ENCODE measurements at regions not wholly inside any gene's neighbourhood (a gene's known extent, or its start where the extent isn't known, plus 50 kb on each side); places are given as distances from the start of the nearest gene placed in this dataset.

DNA sequence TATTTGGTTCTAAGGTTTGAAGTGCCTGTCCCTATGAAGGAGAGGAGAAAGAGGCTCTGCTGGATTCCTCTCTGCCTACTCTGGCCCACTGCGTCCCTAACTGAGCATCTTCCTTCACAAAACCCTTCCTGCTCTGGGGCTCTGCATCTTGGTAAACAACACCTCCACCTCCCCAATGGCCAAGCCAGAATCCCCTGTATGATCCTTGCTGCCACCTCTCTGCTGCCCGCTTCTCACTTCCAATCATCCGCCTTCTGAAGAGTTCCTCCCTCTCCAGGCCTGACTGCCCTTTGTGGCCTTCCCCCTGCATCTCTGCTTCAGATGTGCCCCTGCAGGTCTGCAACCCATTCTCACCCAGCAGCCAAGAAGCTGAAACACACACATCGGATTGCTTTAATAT lies 110.6 kb upstream of the RPH3A start:
- TF ChIP-seq JUN (CRISPR knock-in tag; IDR thresholded peaks at IDR 0.05) (no peak), ELF4 (CRISPR knock-in tag; IDR thresholded peaks at IDR 0.05; ENCODE audit: low read depth) (no peak), PRRX2 (CRISPR knock-in tag; IDR thresholded peaks at IDR 0.05) (no peak), SOX15 (CRISPR knock-in tag; IDR thresholded peaks at IDR 0.05) (no peak), ZNF317 (CRISPR knock-in tag; IDR thresholded peaks at IDR 0.05; ENCODE audit: borderline replicate concordance, low read depth) (no peak), CREM (CRISPR knock-in tag; IDR thresholded peaks at IDR 0.05) (no peak), CBFB (CRISPR knock-in tag; IDR thresholded peaks at IDR 0.05; ENCODE audit: low read depth) (no peak)
- TF ChIP-seq, protein P1, sequence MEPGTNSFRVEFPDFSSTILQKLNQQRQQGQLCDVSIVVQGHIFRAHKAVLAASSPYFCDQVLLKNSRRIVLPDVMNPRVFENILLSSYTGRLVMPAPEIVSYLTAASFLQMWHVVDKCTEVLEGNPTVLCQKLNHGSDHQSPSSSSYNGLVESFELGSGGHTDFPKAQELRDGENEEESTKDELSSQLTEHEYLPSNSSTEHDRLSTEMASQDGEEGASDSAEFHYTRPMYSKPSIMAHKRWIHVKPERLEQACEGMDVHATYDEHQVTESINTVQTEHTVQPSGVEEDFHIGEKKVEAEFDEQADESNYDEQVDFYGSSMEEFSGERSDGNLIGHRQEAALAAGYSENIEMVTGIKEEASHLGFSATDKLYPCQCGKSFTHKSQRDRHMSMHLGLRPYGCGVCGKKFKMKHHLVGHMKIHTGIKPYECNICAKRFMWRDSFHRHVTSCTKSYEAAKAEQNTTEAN (CRISPR knock-in tag; IDR thresholded peaks at IDR 0.05), result no peak
- TF ChIP-seq, protein P2, sequence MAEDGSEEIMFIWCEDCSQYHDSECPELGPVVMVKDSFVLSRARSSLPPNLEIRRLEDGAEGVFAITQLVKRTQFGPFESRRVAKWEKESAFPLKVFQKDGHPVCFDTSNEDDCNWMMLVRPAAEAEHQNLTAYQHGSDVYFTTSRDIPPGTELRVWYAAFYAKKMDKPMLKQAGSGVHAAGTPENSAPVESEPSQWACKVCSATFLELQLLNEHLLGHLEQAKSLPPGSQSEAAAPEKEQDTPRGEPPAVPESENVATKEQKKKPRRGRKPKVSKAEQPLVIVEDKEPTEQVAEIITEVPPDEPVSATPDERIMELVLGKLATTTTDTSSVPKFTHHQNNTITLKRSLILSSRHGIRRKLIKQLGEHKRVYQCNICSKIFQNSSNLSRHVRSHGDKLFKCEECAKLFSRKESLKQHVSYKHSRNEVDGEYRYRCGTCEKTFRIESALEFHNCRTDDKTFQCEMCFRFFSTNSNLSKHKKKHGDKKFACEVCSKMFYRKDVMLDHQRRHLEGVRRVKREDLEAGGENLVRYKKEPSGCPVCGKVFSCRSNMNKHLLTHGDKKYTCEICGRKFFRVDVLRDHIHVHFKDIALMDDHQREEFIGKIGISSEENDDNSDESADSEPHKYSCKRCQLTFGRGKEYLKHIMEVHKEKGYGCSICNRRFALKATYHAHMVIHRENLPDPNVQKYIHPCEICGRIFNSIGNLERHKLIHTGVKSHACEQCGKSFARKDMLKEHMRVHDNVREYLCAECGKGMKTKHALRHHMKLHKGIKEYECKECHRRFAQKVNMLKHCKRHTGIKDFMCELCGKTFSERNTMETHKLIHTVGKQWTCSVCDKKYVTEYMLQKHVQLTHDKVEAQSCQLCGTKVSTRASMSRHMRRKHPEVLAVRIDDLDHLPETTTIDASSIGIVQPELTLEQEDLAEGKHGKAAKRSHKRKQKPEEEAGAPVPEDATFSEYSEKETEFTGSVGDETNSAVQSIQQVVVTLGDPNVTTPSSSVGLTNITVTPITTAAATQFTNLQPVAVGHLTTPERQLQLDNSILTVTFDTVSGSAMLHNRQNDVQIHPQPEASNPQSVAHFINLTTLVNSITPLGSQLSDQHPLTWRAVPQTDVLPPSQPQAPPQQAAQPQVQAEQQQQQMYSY (CRISPR knock-in tag; IDR thresholded peaks at IDR 0.05), result no peak
- TF ChIP-seq, protein P3, sequence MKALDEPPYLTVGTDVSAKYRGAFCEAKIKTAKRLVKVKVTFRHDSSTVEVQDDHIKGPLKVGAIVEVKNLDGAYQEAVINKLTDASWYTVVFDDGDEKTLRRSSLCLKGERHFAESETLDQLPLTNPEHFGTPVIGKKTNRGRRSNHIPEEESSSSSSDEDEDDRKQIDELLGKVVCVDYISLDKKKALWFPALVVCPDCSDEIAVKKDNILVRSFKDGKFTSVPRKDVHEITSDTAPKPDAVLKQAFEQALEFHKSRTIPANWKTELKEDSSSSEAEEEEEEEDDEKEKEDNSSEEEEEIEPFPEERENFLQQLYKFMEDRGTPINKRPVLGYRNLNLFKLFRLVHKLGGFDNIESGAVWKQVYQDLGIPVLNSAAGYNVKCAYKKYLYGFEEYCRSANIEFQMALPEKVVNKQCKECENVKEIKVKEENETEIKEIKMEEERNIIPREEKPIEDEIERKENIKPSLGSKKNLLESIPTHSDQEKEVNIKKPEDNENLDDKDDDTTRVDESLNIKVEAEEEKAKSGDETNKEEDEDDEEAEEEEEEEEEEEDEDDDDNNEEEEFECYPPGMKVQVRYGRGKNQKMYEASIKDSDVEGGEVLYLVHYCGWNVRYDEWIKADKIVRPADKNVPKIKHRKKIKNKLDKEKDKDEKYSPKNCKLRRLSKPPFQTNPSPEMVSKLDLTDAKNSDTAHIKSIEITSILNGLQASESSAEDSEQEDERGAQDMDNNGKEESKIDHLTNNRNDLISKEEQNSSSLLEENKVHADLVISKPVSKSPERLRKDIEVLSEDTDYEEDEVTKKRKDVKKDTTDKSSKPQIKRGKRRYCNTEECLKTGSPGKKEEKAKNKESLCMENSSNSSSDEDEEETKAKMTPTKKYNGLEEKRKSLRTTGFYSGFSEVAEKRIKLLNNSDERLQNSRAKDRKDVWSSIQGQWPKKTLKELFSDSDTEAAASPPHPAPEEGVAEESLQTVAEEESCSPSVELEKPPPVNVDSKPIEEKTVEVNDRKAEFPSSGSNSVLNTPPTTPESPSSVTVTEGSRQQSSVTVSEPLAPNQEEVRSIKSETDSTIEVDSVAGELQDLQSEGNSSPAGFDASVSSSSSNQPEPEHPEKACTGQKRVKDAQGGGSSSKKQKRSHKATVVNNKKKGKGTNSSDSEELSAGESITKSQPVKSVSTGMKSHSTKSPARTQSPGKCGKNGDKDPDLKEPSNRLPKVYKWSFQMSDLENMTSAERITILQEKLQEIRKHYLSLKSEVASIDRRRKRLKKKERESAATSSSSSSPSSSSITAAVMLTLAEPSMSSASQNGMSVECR (CRISPR knock-in tag; IDR thresholded peaks at IDR 0.05; ENCODE audit: borderline replicate concordance), result no peak
- TF ChIP-seq, protein P4, sequence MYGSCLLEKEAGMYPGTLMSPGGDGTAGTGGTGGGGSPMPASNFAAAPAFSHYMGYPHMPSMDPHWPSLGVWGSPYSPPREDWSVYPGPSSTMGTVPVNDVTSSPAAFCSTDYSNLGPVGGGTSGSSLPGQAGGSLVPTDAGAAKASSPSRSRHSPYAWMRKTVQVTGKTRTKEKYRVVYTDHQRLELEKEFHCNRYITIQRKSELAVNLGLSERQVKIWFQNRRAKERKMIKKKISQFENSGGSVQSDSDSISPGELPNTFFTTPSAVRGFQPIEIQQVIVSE (CRISPR knock-in tag; IDR thresholded peaks at IDR 0.05; ENCODE audit: borderline replicate concordance), result no peak
- Mint-ChIP-seq H3K36me3 (no peaks in the 10 kb centered on the region), H3K27ac (no peak overlapping the region), H3K9me3 (no peaks in the 10 kb centered on the region), H3K27me3 (ENCODE audit: low read depth) (peaks cover 6% of the 10 kb centered on the region; the same call in 1 of the 2 replicates), H3K4me1 (peaks cover 12% of the 10 kb centered on the region), H3K4me3 (no peak overlapping the region)
- DNase-seq (ENCODE audit: low spot score) (no peak), ATAC-seq (no peak)
- ChIA-PET POLR2A (no interaction called here), CTCF (no interaction called here)

DNA sequence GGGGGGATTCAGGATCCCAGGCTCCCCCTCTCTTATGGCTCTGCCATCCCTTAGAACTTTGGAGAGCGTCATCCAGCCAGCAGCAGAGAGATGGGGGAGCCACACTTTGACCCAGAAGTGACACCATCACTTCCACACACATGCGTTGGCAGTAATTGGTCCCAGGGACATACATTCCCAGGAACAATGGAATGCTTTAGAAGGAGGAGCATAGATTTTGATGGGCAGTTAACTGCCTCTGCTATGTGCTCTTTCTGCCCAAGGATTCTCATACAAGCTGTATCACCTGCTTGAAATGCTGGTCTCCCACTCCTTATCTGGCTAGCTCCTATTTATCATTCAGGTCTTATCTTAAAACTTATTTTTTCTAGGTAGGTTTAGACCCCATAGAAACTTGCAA lies 109.0 kb upstream of the RPH3A start:
- ATAC-seq (no peak), DNase-seq (ENCODE audit: low spot score) (no peak)
- Mint-ChIP-seq H3K27me3 (ENCODE audit: low read depth) (peaks cover 6% of the 10 kb centered on the region; the same call in 1 of the 2 replicates), H3K27ac (no peak overlapping the region), H3K4me1 (no peaks in the 10 kb centered on the region), H3K4me3 (no peak overlapping the region), H3K36me3 (no peaks in the 10 kb centered on the region), H3K9me3 (no peaks in the 10 kb centered on the region)
- ChIA-PET POLR2A (no interaction called here), CTCF (no interaction called here)
- no peak for TF ChIP-seq SP1 (CRISPR knock-in tag; conservative IDR thresholded peaks at IDR 0.05)
- TF ChIP-seq CREM (CRISPR knock-in tag; IDR thresholded peaks at IDR 0.05), result no peak
- TF ChIP-seq TP53 (CRISPR knock-in tag; IDR thresholded peaks at IDR 0.05), result no peak
- TF ChIP-seq FOXP1 (CRISPR knock-in tag; IDR thresholded peaks at IDR 0.05; ENCODE audit: borderline replicate concordance), result no peak
- TF ChIP-seq, protein P1 (CRISPR knock-in tag; IDR thresholded peaks at IDR 0.05), result no peak
- TF ChIP-seq ZNF219 (CRISPR knock-in tag; IDR thresholded peaks at IDR 0.05; ENCODE audit: borderline replicate concordance), result no peak
- TF ChIP-seq, protein P4 (CRISPR knock-in tag; IDR thresholded peaks at IDR 0.05; ENCODE audit: borderline replicate concordance), result no peak
- TF ChIP-seq KAT7 (CRISPR knock-in tag; IDR thresholded peaks at IDR 0.05; ENCODE audit: borderline replicate concordance), result no peak
- TF ChIP-seq, protein P3 (CRISPR knock-in tag; IDR thresholded peaks at IDR 0.05; ENCODE audit: borderline replicate concordance), result no peak
- no peak for TF ChIP-seq ZNF317 (CRISPR knock-in tag; IDR thresholded peaks at IDR 0.05; ENCODE audit: borderline replicate concordance, low read depth)
- no peak for TF ChIP-seq ZBTB21 (CRISPR knock-in tag; IDR thresholded peaks at IDR 0.05; ENCODE audit: borderline replicate concordance)
- no peak for TF ChIP-seq JAZF1 (CRISPR knock-in tag; IDR thresholded peaks at IDR 0.05)
